NCI-H1048 (cell line): ENCODE measurements at regions not wholly inside any gene's neighbourhood (a gene's known extent, or its start where the extent isn't known, plus 50 kb on each side); places are given as distances from the start of the nearest gene placed in this dataset.

ENCODE experiments used
- DNase-seq: peaks from one replicate; lab custom pipeline; 2025; lab: John Stamatoyannopoulos, UW

GRCh38 chr21:18191139-18191538, 53.5 kb upstream of the CHODL start:
- no peak for DNase-seq

- DNase-seq = no peak
Measured at GRCh38 chr21:18178509-18178908, 66.1 kb upstream of the CHODL start.

GRCh38 chr21:18174370-18174769, 70.3 kb upstream of the CHODL start:
- DNase-seq = no peak

- no peak for DNase-seq
Measured at GRCh38 chr21:18170829-18171228, 73.8 kb upstream of the CHODL start.

- no peak for DNase-seq
Measured at GRCh38 chr21:18170221-18170620, 74.4 kb upstream of the CHODL start.

- no peak for DNase-seq
Measured at GRCh38 chr21:18168108-18168507, 76.5 kb upstream of the CHODL start.

- no peak for DNase-seq
Measured at GRCh38 chr21:18164933-18165332, 79.7 kb upstream of the CHODL start.

GRCh38 chr21:18164483-18164882, 80.2 kb upstream of the CHODL start:
- DNase-seq = no peak

- no peak for DNase-seq
Measured at GRCh38 chr21:18163956-18164355, 80.7 kb upstream of the CHODL start.

- no peak for DNase-seq
Measured at GRCh38 chr21:18161841-18162240, 82.8 kb upstream of the CHODL start.

GRCh38 chr21:18157406-18157805, 87.2 kb upstream of the CHODL start:
- DNase-seq = no peak

- DNase-seq = no peak
Measured at GRCh38 chr21:18155508-18156193, 89.0 kb upstream of the CHODL start.

GRCh38 chr21:18153063-18153462, 91.6 kb upstream of the CHODL start:
- DNase-seq = no peak

- DNase-seq = no peak
Measured at GRCh38 chr21:18152371-18152770, 92.3 kb upstream of the CHODL start.

GRCh38 chr21:18151046-18151445, 93.6 kb upstream of the CHODL start:
- DNase-seq = no peak

- DNase-seq = no peak
Measured at GRCh38 chr21:18148401-18148800, 96.2 kb upstream of the CHODL start.

- DNase-seq = no peak
Measured at GRCh38 chr21:18147678-18148077, 97.0 kb upstream of the CHODL start.

- no peak for DNase-seq
Measured at GRCh38 chr21:18146820-18147219, 97.8 kb upstream of the CHODL start.

GRCh38 chr21:18144339-18144738, 100.3 kb upstream of the CHODL start:
- peak; percentile 27 for DNase-seq

GRCh38 chr21:18142655-18143054, 102.0 kb upstream of the CHODL start:
- peak; percentile 70 for DNase-seq

GRCh38 chr21:18138507-18138906, 106.1 kb upstream of the CHODL start:
- DNase-seq = no peak

- DNase-seq = no peak
Measured at GRCh38 chr21:18129526-18129925, 115.1 kb upstream of the CHODL start.

- no peak for DNase-seq
Measured at GRCh38 chr21:18118566-18118965, 126.1 kb upstream of the CHODL start.

GRCh38 chr21:18117176-18117575, 127.5 kb upstream of the CHODL start:
- DNase-seq = no peak
